PC-9 (cell line): ENCODE measurements at regions not wholly inside any gene's neighbourhood (a gene's known extent, or its start where the extent isn't known, plus 50 kb on each side); places are given as distances from the start of the nearest gene placed in this dataset.

ENCODE experiments used
- BruUV-seq: library from RNA; stranded (reverse); fragments of 400-500 nt; replicated peaks from 2 replicates; lab custom pipeline; 2021; lab: Mats Ljungman, UMichigan
- CTCF ChIA-PET: fragments of 300-600 bp; sonication (Branson Sonifier 250); formaldehyde crosslinking; loops from one replicate; lab custom pipeline; 2022; ENCODE audit warnings: antibody characterized with exemption; lab: Charles Lee
- POLR2A ChIA-PET: fragments of 300-600 bp; sonication (Branson Sonifier 250); formaldehyde crosslinking; loops from one replicate; lab custom pipeline; 2022; ENCODE audit warnings: antibody characterized with exemption; ENCODE audit not compliant: unreplicated experiment; lab: Charles Lee
- DNase-seq, 2 experiments: peaks; one replicate each; pipeline versions ENCODE4 v3.0.0 to v3.0.0-alpha.2; 2015 to 2022; ENCODE audit warnings: mixed read lengths in 1 of 2
- H2AFZ ChIP-seq: fragments of 200-600 bp; sonication (generic); 2 replicates; pipeline ENCODE4 v1.8.1; 2017; ENCODE audit warnings: antibody characterized with exemption
- H3F3A ChIP-seq: fragments of 200-600 bp; sonication (generic); 2 replicates; pipeline ENCODE4 v1.8.1; 2017; ENCODE audit warnings: antibody characterized with exemption, mild to moderate bottlenecking, low read depth; ENCODE audit not compliant: insufficient read depth
- H3K27ac ChIP-seq: fragments of 200-600 bp; sonication (generic); 2 replicates; pipeline ENCODE4 v1.6.1; 2016; ENCODE audit warnings: mixed run types
- H3K27me3 ChIP-seq: fragments of 200-600 bp; sonication (generic); 2 replicates; pipeline ENCODE4 v1.6.1; 2016; ENCODE audit warnings: low read depth, mixed run types; ENCODE audit not compliant: insufficient read depth
- H3K36me3 ChIP-seq: fragments of 200-600 bp; sonication (generic); 2 replicates; pipeline ENCODE4 v1.6.1; 2016; ENCODE audit warnings: low read depth, mixed run types
- H3K4me1 ChIP-seq: fragments of 200-600 bp; sonication (generic); replicated peaks from 2 replicates; pipeline ENCODE4 v1.6.1; 2016; ENCODE audit warnings: mixed run types; ENCODE audit not compliant: insufficient read depth
- H3K4me2 ChIP-seq: fragments of 200-600 bp; sonication (generic); 2 replicates; pipeline ENCODE4 v1.6.1; 2017; ENCODE audit warnings: mixed run types
- H3K4me3 ChIP-seq: fragments of 200-600 bp; sonication (generic); 2 replicates; pipeline ENCODE4 v1.6.1; 2016; ENCODE audit warnings: mixed run types
- H3K79me2 ChIP-seq: fragments of 200-600 bp; sonication (generic); 2 replicates; pipeline ENCODE4 v1.6.1; 2017; ENCODE audit warnings: low read depth, mixed run types
- H3K9me2 ChIP-seq: fragments of 200-600 bp; sonication (generic); 2 replicates; pipeline ENCODE4 v1.8.1; 2017; ENCODE audit warnings: mild to moderate bottlenecking; ENCODE audit not compliant: insufficient read depth
- H3K9me3 ChIP-seq: fragments of 200-600 bp; sonication (generic); 2 replicates; pipeline ENCODE4 v1.8.1; 2016; ENCODE audit warnings: low read depth; ENCODE audit not compliant: insufficient read depth
- H4K20me1 ChIP-seq: fragments of 200-600 bp; sonication (generic); 2 replicates; pipeline ENCODE4 v1.8.1; 2017; ENCODE audit not compliant: insufficient read depth
- CTCF ChIP-seq: fragments of 200-600 bp; sonication (generic); conservative IDR thresholded peaks from 2 replicates; pipeline ENCODE4 v1.6.1; 2017; ENCODE audit warnings: mixed run types, antibody characterized with exemption, mild to moderate bottlenecking, moderate library complexity
- EZH2 ChIP-seq: fragments of 200-600 bp; sonication (generic); IDR thresholded peaks from 2 replicates; pipeline ENCODE4 v1.8.0; 2017; ENCODE audit warnings: antibody characterized with exemption, low read depth
- intact Hi-C: fragments of 100-400 bp; cut with micrococcal nuclease; formaldehyde crosslinking; loops from one replicate; pipeline ENCODE4 v1.10.0; 2022; ENCODE audit not compliant: unreplicated experiment

- Histone ChIP-seq H3K9me2 (no peaks in the 10 kb centered on the region), H3F3A (no peaks in the 10 kb centered on the region), H4K20me1 (no peaks in the 10 kb centered on the region), H3K27ac (no peak overlapping the region), H3K9me3 (no peaks in the 10 kb centered on the region), H3K4me3 (no peak overlapping the region), H3K4me2 (no peak overlapping the region), H2AFZ (no peak overlapping the region), H3K79me2 (no peaks in the 10 kb centered on the region), H3K4me1 (no peaks in the 10 kb centered on the region), H3K36me3 (no peaks in the 10 kb centered on the region), H3K27me3 (no peaks in the 10 kb centered on the region)
- no TSS peak for BruUV-seq
- intact Hi-C loops: no loop called here
- no peak for DNase-seq
- ChIA-PET CTCF (no interaction called here), POLR2A (no interaction called here)
- TF ChIP-seq EZH2 (no peak), CTCF (no peak)
These were observed 257.1 kb upstream of the NDST4 start for GRCh38 chr4:115370490-115370889.

- H3K27ac ChIP-seq: no peak overlapping the region
- TF ChIP-seq CTCF (no peak), EZH2 (no peak)
- H3K27me3 ChIP-seq: no peaks in the 10 kb centered on the region
- no peak overlapping the region for H3K4me3 ChIP-seq
- no peak overlapping the region for H2AFZ ChIP-seq
- ChIA-PET CTCF (no interaction called here), POLR2A (no interaction called here)
- no peaks in the 10 kb centered on the region for H4K20me1 ChIP-seq
- H3K4me1 ChIP-seq: no peaks in the 10 kb centered on the region
- H3K9me3 ChIP-seq: no peaks in the 10 kb centered on the region
- BruUV-seq: no TSS peak
- intact Hi-C loops: no loop called here
- no peaks in the 10 kb centered on the region for H3K79me2 ChIP-seq
- H3K4me2 ChIP-seq: no peak overlapping the region
- H3K9me2 ChIP-seq: no peaks in the 10 kb centered on the region
- no peaks in the 10 kb centered on the region for H3K36me3 ChIP-seq
- H3F3A ChIP-seq: no peaks in the 10 kb centered on the region
- no peak for DNase-seq
These were observed 256.6 kb upstream of the NDST4 start for GRCh38 chr4:115370012-115370411.

- Histone ChIP-seq H4K20me1 (no peaks in the 10 kb centered on the region), H2AFZ (no peak overlapping the region), H3K9me3 (no peaks in the 10 kb centered on the region), H3K27ac (no peak overlapping the region), H3K27me3 (no peaks in the 10 kb centered on the region), H3K4me1 (no peaks in the 10 kb centered on the region), H3K36me3 (no peaks in the 10 kb centered on the region), H3K79me2 (no peaks in the 10 kb centered on the region), H3K4me3 (no peak overlapping the region), H3F3A (no peaks in the 10 kb centered on the region), H3K4me2 (no peak overlapping the region), H3K9me2 (no peaks in the 10 kb centered on the region)
- TF ChIP-seq EZH2 (no peak), CTCF (no peak)
- POLR2A ChIA-PET: no interaction called here
- DNase-seq: no peak
- no TSS peak for BruUV-seq
- intact Hi-C loops: no loop called here
- CTCF ChIA-PET: no interaction called here
These were observed 253.0 kb upstream of the NDST4 start for GRCh38 chr4:115366390-115366789.
